ENCODE measurements at regions not wholly inside any gene's neighbourhood (a gene's known extent, or its start where the extent isn't known, plus 50 kb on each side); places are given as distances from the start of the nearest gene placed in this dataset.

DNA sequence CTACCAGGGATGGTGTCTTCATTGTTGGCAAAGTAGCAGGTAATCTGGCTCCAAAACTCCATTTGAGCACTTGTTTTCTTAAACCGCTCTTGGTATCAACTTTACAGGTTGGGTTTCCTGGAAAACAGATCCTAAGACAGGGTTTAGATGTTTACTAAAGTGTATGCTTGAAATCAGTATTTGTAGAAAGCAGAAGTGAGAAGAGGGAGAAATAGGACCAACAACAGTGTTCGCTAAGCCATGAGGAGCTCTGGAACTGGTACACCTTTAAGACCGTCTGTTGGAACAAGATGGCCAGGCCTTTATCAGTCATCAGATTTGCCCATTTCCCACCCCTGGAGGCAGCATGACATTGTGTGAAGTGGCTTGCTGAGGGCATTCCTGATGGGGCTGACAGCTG is 171.0 kb upstream of the COL8A1 start:
- peaks cover 3% of the 10 kb centered on the region; the same call in 1 of the 2 replicates for H3K4me1 ChIP-seq (ENCODE audit: low read length)
- H3K9me2 ChIP-seq (replicated peaks; ENCODE audit: insufficient read depth, low read length) = no peaks in the 10 kb centered on the region
- no peaks in the 10 kb centered on the region for H4K20me1 ChIP-seq (ENCODE audit: insufficient read depth, low read length)
- H3K27ac ChIP-seq (ENCODE audit: low read length) = no peak overlapping the region
- no peaks in the 10 kb centered on the region for H3F3A ChIP-seq (ENCODE audit: insufficient read depth, low read length)
- no peak overlapping the region for H3K9ac ChIP-seq (ENCODE audit: low read length)
- no peak overlapping the region for H3K4me3 ChIP-seq (ENCODE audit: low read length)
- no peak overlapping the region for H2AFZ ChIP-seq (ENCODE audit: low read length)
- TF ChIP-seq EZH2 (optimal IDR thresholded peaks at IDR 0.05; ENCODE audit: low read depth, low read length) (no peak), EZH2phosphoT487 (IDR thresholded peaks at IDR 0.05; ENCODE audit: low read length) (no peak)
- TF ChIP-seq, protein P1, sequence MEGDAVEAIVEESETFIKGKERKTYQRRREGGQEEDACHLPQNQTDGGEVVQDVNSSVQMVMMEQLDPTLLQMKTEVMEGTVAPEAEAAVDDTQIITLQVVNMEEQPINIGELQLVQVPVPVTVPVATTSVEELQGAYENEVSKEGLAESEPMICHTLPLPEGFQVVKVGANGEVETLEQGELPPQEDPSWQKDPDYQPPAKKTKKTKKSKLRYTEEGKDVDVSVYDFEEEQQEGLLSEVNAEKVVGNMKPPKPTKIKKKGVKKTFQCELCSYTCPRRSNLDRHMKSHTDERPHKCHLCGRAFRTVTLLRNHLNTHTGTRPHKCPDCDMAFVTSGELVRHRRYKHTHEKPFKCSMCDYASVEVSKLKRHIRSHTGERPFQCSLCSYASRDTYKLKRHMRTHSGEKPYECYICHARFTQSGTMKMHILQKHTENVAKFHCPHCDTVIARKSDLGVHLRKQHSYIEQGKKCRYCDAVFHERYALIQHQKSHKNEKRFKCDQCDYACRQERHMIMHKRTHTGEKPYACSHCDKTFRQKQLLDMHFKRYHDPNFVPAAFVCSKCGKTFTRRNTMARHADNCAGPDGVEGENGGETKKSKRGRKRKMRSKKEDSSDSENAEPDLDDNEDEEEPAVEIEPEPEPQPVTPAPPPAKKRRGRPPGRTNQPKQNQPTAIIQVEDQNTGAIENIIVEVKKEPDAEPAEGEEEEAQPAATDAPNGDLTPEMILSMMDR (IDR thresholded peaks at IDR 0.05; ENCODE audit: low read length) = no peak
- no peaks in the 10 kb centered on the region for H3K27me3 ChIP-seq (replicated peaks; ENCODE audit: insufficient read depth, low read length)
- no peaks in the 10 kb centered on the region for H3K36me3 ChIP-seq (replicated peaks; ENCODE audit: insufficient read depth, low read length)
- no peaks in the 10 kb centered on the region for H3K79me2 ChIP-seq (ENCODE audit: low read length)
- H3K4me2 ChIP-seq (ENCODE audit: low read depth, low read length) = no peak overlapping the region
- no peak for DNase-seq
- no peaks in the 10 kb centered on the region for H3K9me3 ChIP-seq (replicated peaks; ENCODE audit: insufficient read depth, low read length)

DNA sequence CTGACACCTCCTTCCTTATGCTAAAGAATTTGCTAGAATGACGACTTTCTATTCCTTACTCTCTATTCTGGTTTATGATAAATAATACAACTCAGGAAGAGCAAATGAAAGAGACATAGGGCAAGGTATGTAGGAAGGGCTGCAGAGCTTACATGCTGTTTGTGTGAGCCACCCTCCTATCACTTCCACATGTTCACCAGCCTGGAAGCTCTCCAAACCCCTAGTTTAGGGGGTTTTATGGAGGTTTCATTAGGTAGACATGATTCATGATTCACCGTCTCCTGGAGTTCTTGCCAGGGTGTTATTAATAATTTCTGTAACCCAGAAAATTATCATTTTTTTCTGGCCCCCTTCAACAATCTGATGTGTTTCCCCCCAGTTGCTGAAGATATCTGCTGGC is 172.1 kb upstream of the COL8A1 start:
- TF ChIP-seq, protein P1 (IDR thresholded peaks at IDR 0.05; ENCODE audit: low read length) = no peak
- no peak for TF ChIP-seq EZH2 (optimal IDR thresholded peaks at IDR 0.05; ENCODE audit: low read depth, low read length)
- no peak for TF ChIP-seq EZH2phosphoT487 (IDR thresholded peaks at IDR 0.05; ENCODE audit: low read length)
- H3K9ac ChIP-seq (ENCODE audit: low read length) = no peak overlapping the region
- no peaks in the 10 kb centered on the region for H3K27me3 ChIP-seq (replicated peaks; ENCODE audit: insufficient read depth, low read length)
- no peak for DNase-seq
- H3K9me2 ChIP-seq (replicated peaks; ENCODE audit: insufficient read depth, low read length) = no peaks in the 10 kb centered on the region
- H3K27ac ChIP-seq (ENCODE audit: low read length) = no peak overlapping the region
- H3K36me3 ChIP-seq (replicated peaks; ENCODE audit: insufficient read depth, low read length) = no peaks in the 10 kb centered on the region
- no peaks in the 10 kb centered on the region; the same call in 1 of the 2 replicates for H3K4me1 ChIP-seq (ENCODE audit: low read length)
- no peaks in the 10 kb centered on the region for H4K20me1 ChIP-seq (ENCODE audit: insufficient read depth, low read length)
- H3F3A ChIP-seq (ENCODE audit: insufficient read depth, low read length) = no peaks in the 10 kb centered on the region
- no peaks in the 10 kb centered on the region for H3K79me2 ChIP-seq (ENCODE audit: low read length)
- H2AFZ ChIP-seq (ENCODE audit: low read length) = no peak overlapping the region
- H3K4me2 ChIP-seq (ENCODE audit: low read depth, low read length) = no peak overlapping the region
- H3K4me3 ChIP-seq (ENCODE audit: low read length) = no peak overlapping the region
- H3K9me3 ChIP-seq (replicated peaks; ENCODE audit: insufficient read depth, low read length) = no peaks in the 10 kb centered on the region

DNA sequence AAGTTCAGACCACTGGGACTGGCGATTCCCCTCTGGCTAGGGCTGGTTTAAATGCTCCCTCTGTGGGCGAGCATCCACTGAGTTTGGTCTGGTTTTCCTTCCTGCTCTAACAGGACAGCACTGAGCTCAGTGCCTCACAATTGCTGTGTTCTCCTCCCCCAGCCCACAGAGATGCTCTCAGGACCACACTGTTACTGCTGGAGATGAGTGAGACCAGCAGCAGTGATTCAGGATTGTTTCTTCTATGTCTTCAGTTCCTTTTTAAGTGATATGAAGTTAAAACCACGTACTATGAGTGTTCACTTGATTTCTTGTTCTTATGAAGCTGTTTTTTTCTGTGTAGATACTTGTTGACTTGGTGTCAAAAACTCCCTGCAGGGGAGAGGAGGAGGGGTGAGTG is 180.4 kb upstream of the COL8A1 start:
- no peaks in the 10 kb centered on the region for H3K9me2 ChIP-seq (replicated peaks; ENCODE audit: insufficient read depth, low read length)
- H3K4me1 ChIP-seq (ENCODE audit: low read length) = no peaks in the 10 kb centered on the region
- no peak overlapping the region for H3K4me3 ChIP-seq (ENCODE audit: low read length)
- no peak overlapping the region for H3K4me2 ChIP-seq (ENCODE audit: low read depth, low read length)
- no peak overlapping the region for H2AFZ ChIP-seq (ENCODE audit: low read length)
- H3K9ac ChIP-seq (ENCODE audit: low read length) = no peak overlapping the region
- H3K9me3 ChIP-seq (replicated peaks; ENCODE audit: insufficient read depth, low read length) = no peaks in the 10 kb centered on the region
- no peaks in the 10 kb centered on the region for H3K79me2 ChIP-seq (ENCODE audit: low read length)
- no peaks in the 10 kb centered on the region for H4K20me1 ChIP-seq (ENCODE audit: insufficient read depth, low read length)
- TF ChIP-seq, protein P1 (IDR thresholded peaks at IDR 0.05; ENCODE audit: low read length) = no peak
- TF ChIP-seq EZH2phosphoT487 (IDR thresholded peaks at IDR 0.05; ENCODE audit: low read length) (no peak), EZH2 (optimal IDR thresholded peaks at IDR 0.05; ENCODE audit: low read depth, low read length) (no peak)
- no peaks in the 10 kb centered on the region for H3K27me3 ChIP-seq (replicated peaks; ENCODE audit: insufficient read depth, low read length)
- H3K27ac ChIP-seq (ENCODE audit: low read length) = no peak overlapping the region
- H3F3A ChIP-seq (ENCODE audit: insufficient read depth, low read length) = no peaks in the 10 kb centered on the region
- DNase-seq = no peak
- H3K36me3 ChIP-seq (replicated peaks; ENCODE audit: insufficient read depth, low read length) = no peaks in the 10 kb centered on the region
